HG02840 (cell line): ENCODE measurements at regions not wholly inside any gene's neighbourhood (a gene's known extent, or its start where the extent isn't known, plus 50 kb on each side); places are given as distances from the start of the nearest gene placed in this dataset.

Experiments used
- ATAC-seq: cut with Tn5 transposase; IDR thresholded peaks from one replicate; pipeline ENCODE4 v1.9.1; 2021; ENCODE audit warnings: mild to moderate bottlenecking, moderate library complexity, moderate number of reproducible peaks; ENCODE audit not compliant: unreplicated experiment, low FRiP score

DNA sequence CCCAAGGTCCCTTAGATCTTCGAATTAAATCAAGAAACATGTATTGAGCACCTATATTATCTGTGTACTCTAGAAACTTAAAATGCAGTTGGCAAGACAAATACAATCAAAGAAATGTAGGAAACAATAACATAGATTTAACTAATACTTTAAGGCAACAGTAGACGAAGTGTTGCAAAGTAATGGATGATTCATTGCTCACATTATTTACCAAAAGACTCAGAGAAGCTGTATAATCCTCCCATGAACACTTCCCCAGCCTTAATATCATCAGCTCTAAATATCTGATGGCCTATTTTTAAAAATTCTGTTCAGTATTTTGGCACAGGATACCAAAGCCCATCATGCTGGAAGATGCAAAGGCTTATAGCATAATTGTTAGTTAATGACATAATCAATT lies 272.1 kb upstream of the TTC14 start:
- ATAC-seq, result no peak

DNA sequence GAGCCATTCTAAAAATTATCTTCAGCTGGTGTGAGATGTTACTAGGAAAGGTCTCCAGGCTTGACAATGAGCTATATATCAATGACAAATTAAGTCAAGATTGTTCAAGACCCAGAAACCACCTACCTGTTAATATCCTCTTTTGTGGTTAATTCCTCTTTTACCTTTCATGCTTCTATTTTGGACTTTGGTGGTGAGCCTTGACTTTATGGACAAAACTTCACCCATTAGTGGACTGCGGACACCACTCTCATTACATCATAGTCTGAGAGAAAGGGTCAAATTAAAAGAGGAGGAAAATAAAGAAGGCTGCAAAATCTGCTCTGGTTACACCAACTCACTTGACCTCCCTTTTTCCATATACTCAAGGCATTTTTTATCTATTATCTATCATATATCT lies 271.5 kb upstream of the TTC14 start:
- ATAC-seq, result no peak

DNA sequence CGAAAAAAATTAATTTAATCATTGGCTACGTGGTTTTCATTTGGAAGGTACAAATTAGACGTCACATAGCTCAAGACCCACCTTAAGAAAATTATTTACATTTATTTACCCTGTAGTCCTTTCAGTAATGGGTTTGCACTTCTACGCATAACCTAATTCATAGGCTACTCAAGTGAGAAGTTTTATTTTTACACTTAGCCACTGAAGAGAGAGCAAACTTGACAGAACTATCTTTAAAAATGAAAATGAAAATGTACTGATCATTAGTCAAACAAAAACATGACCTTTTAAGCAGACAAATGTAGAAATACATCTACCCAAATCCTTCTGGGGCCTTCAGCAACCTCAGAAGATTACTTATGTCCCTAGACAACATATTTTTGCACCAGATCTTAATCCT lies 269.4 kb upstream of the TTC14 start:
- ATAC-seq, result no peak

DNA sequence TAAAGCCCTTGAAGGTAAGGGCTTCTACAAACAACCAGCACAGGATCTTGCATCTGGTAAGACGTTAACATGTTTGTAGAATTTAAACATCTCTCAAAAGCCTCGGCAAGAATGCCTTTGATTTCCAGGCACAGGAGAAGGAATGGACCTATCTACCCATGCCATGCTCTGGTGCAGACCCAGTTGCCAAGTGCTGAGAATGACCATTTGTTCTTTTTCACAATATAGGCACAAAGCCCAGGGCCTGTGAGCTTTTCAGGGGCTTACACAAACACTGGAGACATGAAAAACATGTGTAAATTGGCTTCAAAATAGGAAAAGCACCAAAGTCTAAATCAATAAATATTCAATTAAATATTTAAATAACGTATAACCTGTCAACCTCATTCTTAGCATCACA lies 266.9 kb upstream of the TTC14 start:
- ATAC-seq, result no peak

DNA sequence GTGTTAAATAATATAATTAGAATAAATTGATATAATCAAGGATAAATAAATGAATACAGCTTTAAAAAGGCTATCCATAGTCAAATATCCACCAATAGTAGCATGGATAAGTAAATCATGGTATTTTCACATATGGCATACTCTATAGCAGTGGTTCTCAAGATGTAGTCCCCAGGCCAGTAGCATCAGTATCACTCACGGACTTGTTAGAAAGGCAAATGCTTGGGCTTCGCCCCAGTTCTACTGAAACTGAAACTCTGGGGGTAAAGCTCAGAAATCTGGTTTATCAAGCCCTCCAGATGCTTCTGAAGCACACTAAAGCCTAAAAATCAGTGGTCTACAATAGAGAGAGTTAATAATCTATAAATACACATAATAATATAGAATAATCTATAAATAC lies 261.6 kb upstream of the TTC14 start:
- no peak for ATAC-seq

DNA sequence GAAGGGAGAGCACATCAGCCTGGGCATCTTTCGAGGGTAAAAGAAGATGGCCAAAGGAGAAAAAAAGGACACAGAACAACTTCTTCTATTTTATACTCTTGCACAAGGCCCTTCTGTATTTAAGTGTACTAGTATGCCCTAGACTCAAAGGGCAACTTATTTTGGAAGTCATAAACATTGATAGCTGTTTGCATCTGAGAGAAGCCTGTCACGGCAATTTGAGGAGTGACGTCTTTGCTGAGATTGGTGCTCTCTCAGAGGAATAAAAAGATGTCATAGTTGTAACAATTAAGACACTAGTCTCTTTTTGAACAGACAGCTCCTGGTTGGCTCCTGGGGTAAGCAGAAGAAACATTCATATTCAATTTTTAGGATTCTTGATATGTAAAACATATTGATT lies 260.4 kb upstream of the TTC14 start:
- ATAC-seq, result no peak

DNA sequence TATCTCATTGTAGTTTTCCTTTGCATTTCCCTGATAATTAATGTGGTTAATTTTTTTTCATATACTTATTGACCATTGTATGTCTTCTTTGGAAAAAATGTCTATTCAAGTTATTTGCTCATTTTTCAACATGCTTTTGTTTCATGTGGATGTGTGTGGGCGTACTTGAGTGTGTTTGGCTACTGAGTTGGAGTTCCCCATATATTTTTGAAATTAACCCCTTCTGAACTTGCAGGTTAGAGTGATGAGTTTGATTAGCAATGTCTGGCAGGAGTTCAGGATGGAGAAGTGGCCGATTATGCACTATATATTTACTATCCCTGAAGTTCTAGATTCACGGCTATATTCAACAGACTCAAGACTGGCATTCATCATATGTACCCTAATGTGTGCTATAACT lies 250.4 kb upstream of the TTC14 start:
- ATAC-seq, result no peak

DNA sequence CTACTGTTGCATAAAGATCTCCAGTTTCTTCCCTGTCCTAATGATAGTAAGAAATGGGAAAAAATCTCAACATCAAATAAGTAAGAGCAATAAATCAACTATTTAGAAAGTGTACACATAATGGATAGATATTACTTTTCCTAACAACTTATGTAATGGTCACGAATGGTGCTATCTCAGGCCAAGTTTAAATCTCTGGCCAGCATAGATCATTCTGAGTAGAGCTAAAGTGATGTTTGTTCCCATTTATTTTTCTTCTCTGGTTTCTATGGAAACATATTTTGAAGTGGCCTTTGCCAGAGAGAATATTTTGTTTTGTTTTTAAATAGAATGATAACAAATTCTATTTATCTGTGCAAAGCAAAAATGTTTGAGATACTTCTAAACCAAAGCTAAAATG lies 249.7 kb upstream of the TTC14 start:
- ATAC-seq, result no peak

DNA sequence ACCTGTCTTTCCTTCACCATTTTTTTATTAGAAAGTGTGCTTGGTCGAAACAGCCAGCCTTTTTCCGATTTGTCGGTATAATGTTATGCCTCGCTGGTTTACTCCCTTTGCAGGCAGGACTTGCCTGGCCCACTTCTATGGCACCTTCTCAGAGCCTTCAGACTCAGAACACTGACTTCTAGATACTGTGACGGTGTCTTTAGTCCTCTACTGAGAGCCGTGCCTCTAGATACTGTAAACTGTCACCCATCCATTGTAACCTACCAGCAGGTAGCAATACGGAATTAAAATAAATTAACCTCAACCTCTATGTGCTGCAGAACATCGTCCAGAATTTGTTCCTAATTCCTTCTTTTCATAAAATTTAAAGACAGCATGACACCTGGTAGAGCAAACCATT lies 247.7 kb upstream of the TTC14 start:
- no peak for ATAC-seq

DNA sequence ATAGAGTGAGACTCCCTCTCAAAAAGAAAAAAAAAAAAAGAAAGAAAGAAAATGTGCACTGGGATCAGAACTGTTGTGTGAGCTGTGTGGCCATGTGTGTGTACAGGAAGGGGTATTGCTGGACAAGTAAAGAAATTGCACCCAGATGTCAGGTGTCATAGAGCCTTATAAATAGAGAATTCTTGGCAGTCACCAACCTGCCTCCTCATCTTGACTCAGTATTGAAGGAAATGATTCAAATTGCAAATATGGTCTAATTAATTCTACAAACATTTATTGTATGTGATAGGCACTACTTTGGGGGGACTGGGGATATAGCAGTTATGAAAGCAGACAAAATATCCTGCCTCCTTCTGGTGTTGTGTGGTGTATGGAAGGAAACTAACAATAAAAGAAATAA lies 243.8 kb upstream of the TTC14 start:
- ATAC-seq, result no peak

DNA sequence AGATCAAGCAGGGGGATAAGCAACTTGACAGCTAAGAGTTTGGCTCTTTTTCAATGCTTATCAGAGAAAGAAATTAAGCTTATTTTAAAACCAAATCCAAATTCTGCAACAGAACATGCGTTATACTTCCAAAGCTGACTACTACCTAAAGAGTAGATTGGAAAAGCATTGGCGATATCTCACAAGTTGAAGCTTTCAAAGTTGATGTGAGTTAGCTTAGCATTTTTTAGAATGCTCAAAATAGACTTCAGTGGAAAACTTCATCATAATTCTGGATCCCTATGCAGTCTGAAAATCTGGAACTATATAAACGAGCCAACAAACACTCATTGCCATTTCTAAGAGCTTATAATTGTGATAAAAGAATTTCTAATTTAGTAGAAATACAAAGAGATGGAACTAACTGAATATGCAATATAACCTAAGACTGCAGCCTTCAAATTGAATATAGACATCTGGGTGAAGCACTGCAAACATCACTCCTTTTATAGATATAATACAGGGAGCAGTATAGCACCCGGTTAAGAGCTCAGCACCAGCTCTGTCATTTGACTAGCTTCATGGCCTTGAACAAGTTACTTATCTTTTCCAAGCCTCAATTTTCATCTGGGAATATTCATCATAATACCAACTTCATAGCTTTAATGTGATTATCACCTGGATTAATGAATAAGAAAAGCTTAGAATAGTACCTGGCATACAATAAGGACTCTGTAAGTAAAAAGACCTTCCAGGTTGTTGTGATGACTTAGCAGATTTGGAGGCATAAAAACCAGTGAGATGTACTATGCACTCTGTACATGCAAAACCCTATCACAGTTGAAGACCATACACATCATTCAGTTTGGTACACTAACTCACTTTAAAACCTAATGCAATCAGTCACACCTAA lies 242.7 kb upstream of the TTC14 start:
- no peak for ATAC-seq

DNA sequence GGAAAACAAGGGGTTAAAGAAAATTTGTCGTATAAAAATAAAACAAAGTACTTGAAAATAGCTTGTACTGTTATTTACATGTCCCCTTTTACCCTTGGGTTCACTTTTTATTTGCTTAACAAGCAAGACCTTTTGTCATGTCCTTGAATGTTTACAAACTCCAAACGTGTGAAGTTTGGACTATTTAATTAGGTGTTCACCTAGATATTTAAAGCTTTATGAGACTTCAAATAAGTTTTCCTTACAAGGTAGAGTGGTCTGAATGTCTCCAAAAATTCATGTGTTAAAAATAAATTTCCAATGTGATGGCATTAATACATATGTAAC lies 242.0 kb upstream of the TTC14 start:
- ATAC-seq, result no peak

DNA sequence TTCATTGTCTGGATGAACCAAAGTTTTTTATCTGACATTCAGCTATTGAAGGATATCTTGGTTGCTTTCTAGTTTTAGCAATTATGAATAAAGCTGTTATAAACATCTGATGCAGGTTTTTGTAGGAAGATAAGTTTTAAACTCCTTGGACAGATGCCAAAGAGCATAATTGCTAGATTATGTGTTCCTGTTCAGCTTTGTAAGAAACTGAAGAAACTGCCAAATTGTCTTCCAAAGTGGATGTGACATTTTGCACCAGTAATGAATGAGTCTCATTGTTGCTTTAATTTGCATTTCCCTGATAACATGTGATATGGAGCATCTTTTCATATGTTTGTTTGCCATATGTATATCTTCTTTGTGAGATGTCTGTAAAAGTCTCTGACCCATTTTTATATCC lies 239.9 kb upstream of the TTC14 start:
- no peak for ATAC-seq

DNA sequence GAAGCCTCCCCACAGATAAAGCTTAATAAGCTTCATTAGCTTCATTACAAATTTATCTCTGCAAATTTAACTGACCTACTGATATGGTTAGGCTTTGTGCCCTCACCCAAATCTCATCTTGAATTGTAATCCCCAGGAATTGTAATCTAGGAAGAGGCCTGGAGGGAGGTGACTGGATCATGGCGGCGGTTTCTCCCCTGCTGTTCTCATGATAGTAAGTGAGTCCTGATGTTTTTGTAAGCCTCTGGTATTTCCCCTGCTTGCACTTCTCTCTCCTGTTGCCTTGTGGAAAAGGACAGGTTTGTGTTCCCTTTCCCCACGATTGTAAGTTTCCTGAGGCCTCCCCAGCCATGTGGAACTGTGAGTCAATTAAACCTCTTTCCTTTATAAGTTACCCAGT lies 226.1 kb upstream of the TTC14 start:
- no peak for ATAC-seq

DNA sequence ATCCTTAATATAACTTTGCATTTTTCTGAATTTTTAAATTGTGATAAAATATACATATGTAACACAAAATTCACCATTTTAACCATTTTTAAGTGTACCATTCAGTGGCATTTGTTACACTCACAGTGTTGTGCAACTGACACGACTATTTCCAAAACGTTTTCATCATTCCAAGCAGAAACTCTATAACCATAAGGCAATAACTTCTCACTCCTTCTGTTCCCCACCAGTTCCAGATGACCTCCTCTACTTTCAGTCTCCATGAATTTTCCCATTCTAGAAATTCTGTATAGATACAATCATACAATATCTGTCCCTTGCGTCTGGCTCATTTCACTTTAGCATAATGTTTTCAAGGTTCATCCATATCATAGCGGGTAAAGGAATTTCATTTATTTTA lies 223.5 kb upstream of the TTC14 start:
- ATAC-seq, result no peak

DNA sequence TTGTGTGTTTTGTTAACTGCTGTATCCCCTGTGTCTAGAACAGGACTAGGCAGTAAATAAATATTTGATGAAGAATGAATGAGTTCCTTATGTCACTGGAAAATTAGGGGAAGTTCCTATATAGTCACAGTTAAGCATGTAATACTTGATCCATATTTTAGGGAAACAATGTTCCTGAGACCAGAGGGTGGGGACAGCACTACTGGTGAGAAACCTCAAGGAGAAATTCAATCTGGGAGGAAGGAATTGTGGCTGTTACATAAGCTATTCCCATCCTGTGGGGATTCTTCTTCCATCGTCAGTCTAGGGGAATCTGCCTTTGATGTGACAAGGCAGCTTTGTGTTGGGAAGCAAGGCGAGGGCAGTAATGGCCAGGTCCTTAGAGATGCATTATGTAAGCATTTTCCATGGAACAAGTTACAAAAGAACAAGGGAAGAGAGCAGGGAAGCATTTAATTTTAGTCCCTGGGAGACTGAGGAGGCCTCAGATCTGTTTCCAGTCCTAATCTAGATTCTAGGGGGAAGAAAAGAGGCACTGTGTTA lies 219.3 kb upstream of the TTC14 start:
- no peak for ATAC-seq

DNA sequence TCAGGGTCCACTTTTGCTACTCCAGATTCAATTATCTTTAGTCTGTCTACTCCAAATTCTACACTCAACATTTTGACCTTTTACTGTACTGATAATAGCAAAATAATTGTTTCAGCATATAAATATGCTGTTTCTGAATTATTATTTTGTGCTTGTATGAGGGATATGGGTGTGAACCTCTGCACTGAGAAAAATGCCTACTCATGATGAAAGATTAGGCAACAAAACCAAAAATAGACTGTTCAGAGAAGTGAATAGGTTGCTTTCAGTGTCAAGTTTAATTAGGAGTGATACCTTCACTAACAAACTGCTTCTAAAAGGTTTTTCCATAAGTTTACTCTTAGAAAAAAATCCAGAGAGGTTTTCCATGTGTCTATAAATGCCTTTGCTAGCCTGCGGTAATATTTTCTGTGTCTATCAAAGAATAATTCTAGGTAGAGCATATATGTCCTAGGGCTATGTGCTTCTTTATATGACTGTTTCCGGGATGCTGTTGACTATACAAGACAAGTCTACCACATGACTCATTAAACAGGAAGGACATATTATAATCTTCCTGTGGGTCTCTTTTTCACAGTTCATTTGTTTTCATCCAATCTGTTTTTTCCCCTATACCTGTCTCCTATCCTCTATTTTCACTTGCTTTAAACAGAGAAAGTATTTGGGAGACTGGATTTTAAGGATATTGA lies 218.5 kb upstream of the TTC14 start:
- ATAC-seq, result no peak

DNA sequence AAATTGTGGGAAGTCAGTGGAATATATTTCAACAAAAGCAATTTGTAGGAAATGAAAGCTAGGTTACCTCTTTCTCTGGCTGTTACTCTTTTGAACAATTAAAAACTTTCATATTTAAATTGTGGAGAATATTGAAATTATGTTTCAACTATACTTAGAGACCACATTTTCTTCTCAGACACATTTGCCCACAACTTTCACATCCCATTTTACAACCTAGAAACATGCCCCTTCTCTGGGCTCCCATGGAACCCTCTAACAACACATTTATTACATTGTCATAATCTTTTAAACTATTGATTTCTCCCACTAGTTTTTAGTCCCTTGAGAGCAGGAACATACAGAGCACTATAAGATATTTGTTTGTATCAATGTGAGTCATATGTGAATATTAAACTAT lies 211.7 kb upstream of the TTC14 start:
- ATAC-seq, result no peak

DNA sequence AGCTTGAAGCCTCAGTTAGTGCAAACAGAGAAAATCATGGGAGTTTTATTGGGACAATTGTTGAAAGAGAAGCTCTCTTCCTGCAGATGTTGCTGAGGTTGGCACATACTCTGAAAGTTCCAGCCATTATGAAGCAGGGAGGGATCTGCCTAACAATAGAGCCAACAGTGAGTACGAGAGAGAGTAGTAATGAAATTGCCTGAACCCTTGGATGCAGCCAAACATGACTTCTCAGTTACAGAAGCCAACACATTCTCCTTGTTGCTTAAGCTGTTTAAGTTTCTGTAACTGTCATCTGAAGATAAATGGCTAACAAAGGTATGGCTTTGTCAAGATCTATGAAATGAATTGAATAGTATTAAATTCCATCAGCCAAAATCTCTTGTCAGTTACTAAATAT lies 211.0 kb upstream of the TTC14 start:
- ATAC-seq, result no peak

DNA sequence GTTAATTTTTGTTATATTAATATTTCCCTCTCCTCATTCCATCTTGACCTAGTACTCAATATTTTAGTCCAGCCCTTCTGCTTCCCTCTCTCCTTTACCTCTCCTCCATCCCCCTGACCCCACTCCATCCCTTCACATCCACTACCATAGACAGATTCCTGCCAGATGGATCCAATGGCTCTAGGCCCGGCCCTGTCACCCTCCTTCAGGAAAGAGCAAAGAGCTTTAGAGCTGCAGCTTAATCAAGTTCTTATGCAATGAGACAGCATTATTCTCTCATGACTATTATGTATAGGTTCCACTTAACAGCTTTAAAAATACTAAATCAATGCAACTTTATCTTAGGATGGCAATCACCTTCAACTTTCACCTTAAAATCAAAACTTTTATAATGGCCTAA lies 200.7 kb upstream of the TTC14 start:
- ATAC-seq, result no peak

DNA sequence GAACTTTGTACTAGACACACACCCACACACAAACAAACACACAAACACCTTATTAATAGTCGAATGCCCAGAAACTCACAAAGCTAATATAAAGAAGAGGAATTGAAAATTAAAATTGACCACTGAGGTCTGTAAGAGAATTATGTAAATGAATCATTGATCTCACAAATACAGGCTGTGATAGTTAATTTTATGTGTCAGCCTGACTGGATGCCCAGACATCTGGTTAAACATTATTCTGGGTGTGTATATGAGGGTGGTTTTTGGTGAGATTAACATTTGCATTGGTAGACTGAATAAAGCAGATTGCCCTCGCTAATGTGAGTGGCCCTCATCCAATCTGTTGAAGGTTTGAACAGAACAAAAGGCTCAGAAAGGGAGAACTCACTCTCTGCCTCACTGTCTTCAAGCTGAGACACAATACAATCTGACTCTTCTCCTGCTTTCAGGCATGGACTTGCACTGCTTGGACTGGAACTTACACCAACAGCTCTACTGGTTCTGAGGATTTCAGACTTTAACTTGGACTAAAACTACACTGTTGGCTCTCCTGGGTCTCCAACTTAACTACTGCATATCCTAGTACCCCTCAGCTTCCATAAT lies 199.4 kb upstream of the TTC14 start:
- no peak for ATAC-seq

DNA sequence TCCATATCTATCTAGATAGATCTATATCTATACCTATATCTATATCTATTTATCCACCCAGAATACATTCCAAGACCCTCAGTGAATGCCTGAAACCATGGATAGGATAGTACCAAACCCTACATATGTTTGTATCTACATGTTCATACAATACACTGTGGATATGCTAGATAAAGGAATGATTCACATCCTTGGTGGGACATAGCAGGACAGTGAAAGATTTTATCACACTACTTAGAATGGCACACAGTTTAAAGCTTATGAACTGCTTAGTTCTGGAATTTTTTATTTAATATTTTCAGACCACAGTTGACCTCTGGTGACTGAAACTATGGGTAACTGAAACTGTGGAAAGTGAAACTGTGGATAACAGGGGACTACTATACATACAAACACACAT lies 198.8 kb upstream of the TTC14 start:
- no peak for ATAC-seq
